HepG2 (cell line): ENCODE measurements at regions not wholly inside any gene's neighbourhood (a gene's known extent, or its start where the extent isn't known, plus 50 kb on each side); places are given as distances from the start of the nearest gene placed in this dataset.

ENCODE experiments used
- EZH2 ChIP-seq: conservative IDR thresholded peaks from 2 replicates; pipeline ENCODE4 v1.6.1; 2012; ENCODE audit warnings: mild to moderate bottlenecking, low read depth, low read length, moderate library complexity
- HCFC1 ChIP-seq: fragments of 150-350 bp; IDR thresholded peaks from 2 replicates; pipeline ENCODE4 v1.6.1; 2014; ENCODE audit warnings: low read depth, low read length
- POLR2AphosphoS5 ChIP-seq: IDR thresholded peaks from 2 replicates; pipeline ENCODE4 v1.6.1; 2012; ENCODE audit warnings: low read depth, low read length
- SNAI1 ChIP-seq: sonication (generic); formaldehyde crosslinking; IDR thresholded peaks from 2 replicates; pipeline ENCODE4 v1.5.0; 2020; ENCODE audit warnings: mild to moderate bottlenecking, missing genetic modification reagents, borderline replicate concordance
- ZBTB33 ChIP-seq: sonication (generic); formaldehyde crosslinking; IDR thresholded peaks from 2 replicates; pipeline ENCODE4 v1.4.0; 2020; ENCODE audit warnings: missing genetic modification reagents
- ZNF225 ChIP-seq: sonication (generic); formaldehyde crosslinking; IDR thresholded peaks from 2 replicates; pipeline ENCODE4 v1.4.0; 2020; ENCODE audit warnings: mild to moderate bottlenecking, missing genetic modification reagents
- ZNF326 ChIP-seq: sonication (generic); formaldehyde crosslinking; IDR thresholded peaks from 2 replicates; pipeline ENCODE4 v1.4.0; 2020; ENCODE audit warnings: missing genetic modification reagents, borderline replicate concordance
- TF ChIP-seq, protein P1 (sequence below): sonication (generic); formaldehyde crosslinking; IDR thresholded peaks from 2 replicates; pipeline ENCODE4 v1.5.0; 2020; ENCODE audit warnings: mild to moderate bottlenecking, missing genetic modification reagents, moderate library complexity

GRCh38 chrX:87272491-87272890 lies 245.1 kb upstream of the KLHL4 start:
- no peak for TF ChIP-seq EZH2
- no peak for TF ChIP-seq POLR2AphosphoS5
- no peak for TF ChIP-seq ZBTB33 (CRISPR knock-in tag)
- no peak for TF ChIP-seq HCFC1
- no peak for TF ChIP-seq SNAI1 (CRISPR knock-in tag)
- TF ChIP-seq, protein P1, sequence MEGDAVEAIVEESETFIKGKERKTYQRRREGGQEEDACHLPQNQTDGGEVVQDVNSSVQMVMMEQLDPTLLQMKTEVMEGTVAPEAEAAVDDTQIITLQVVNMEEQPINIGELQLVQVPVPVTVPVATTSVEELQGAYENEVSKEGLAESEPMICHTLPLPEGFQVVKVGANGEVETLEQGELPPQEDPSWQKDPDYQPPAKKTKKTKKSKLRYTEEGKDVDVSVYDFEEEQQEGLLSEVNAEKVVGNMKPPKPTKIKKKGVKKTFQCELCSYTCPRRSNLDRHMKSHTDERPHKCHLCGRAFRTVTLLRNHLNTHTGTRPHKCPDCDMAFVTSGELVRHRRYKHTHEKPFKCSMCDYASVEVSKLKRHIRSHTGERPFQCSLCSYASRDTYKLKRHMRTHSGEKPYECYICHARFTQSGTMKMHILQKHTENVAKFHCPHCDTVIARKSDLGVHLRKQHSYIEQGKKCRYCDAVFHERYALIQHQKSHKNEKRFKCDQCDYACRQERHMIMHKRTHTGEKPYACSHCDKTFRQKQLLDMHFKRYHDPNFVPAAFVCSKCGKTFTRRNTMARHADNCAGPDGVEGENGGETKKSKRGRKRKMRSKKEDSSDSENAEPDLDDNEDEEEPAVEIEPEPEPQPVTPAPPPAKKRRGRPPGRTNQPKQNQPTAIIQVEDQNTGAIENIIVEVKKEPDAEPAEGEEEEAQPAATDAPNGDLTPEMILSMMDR (CRISPR knock-in tag): no peak
- TF ChIP-seq ZNF326 (CRISPR knock-in tag): no peak
- no peak for TF ChIP-seq ZNF225 (CRISPR knock-in tag)
